ENCODE measurements at regions not wholly inside any gene's neighbourhood (a gene's known extent, or its start where the extent isn't known, plus 50 kb on each side); places are given as distances from the start of the nearest gene placed in this dataset.

DNA sequence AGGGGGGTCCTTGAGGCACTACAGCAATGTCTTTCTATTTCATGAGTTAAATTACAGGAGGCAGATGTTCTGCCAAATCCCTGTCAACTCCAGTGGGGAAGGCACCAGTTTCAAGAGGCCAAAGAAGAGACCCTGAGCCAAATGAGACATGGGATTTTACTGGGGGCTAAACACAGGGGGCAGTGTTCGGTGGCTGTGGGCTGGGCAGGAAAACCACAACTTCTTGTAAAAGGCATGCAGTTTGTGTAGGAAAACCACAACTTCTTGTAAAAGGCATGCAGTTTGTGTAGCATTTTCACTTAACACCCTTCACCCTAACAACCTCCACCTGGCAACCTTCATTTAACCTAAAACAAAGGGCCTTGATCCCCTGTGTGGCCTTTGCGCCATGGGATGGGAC is 61.0 kb downstream of the POLR2M start:
- no peak overlapping the region for H3K4me3 ChIP-seq (ENCODE audit: low read depth, low read length)
- TF ChIP-seq, protein P1, sequence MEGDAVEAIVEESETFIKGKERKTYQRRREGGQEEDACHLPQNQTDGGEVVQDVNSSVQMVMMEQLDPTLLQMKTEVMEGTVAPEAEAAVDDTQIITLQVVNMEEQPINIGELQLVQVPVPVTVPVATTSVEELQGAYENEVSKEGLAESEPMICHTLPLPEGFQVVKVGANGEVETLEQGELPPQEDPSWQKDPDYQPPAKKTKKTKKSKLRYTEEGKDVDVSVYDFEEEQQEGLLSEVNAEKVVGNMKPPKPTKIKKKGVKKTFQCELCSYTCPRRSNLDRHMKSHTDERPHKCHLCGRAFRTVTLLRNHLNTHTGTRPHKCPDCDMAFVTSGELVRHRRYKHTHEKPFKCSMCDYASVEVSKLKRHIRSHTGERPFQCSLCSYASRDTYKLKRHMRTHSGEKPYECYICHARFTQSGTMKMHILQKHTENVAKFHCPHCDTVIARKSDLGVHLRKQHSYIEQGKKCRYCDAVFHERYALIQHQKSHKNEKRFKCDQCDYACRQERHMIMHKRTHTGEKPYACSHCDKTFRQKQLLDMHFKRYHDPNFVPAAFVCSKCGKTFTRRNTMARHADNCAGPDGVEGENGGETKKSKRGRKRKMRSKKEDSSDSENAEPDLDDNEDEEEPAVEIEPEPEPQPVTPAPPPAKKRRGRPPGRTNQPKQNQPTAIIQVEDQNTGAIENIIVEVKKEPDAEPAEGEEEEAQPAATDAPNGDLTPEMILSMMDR (IDR thresholded peaks at IDR 0.05; ENCODE audit: borderline replicate concordance, insufficient read depth, low read depth, low read length) = no peak

GRCh38 chr15:57769266-57769665 is 62.8 kb downstream of the POLR2M start:
- TF ChIP-seq, protein P1 (IDR thresholded peaks at IDR 0.05; ENCODE audit: borderline replicate concordance, insufficient read depth, low read depth, low read length) = no peak
- H3K4me3 ChIP-seq (ENCODE audit: low read depth, low read length) = no peak overlapping the region

DNA sequence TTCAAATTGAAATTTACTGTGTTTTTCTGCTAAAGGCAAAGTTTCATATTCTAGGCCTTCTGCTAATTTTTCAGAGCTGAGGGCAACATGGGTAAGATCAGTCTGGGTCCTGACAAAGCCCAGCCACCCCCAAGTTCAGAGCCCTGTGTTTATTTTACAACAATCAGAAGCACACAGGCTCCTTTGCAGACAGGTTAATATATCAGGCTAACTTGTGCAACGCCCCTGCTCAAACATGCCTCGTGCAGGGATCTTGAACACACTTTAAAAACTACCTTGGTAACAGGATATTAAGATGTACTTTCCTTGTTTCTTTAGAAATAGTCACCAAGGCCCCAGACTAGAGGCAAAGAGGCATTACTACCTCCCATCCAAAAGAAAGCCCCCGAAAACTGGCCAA is 64.0 kb downstream of the POLR2M start:
- H3K4me3 ChIP-seq (ENCODE audit: low read depth, low read length) = no peak overlapping the region
- TF ChIP-seq, protein P1 (IDR thresholded peaks at IDR 0.05; ENCODE audit: borderline replicate concordance, insufficient read depth, low read depth, low read length) = no peak

DNA sequence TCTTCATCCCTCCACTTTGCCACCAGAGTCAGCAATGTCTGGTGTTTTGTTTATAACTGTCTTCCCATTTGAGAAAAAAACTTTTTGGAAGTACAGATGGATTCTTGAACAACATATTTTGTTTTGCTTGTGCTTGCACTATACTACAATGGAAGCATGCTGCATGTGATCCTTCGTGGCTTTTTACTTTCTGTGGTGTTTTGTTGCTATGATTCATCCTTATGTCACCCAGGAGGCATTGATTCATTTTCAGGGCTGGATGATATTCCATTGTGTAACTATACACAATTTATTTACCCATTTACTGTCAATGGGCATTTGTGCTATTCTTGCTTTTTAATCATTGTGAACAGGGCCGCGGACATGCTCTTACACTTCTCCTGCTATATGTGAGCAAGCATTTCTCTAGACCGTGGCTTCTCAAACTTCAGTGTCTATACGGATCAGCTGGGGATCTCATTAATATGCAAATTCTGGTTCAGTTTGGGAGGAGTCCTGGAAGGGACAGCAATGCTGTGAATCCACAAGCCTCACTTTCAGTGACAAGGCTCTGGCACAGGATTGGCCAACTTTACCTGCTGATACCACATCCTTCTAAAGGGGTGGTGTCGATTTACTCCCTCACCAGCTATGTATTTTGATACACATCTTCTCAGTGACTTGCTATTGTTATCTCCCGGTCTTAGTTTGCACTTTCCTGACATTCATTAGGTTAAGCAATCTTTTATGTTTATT is 65.9 kb downstream of the POLR2M start:
- no peak overlapping the region for H3K4me3 ChIP-seq (ENCODE audit: low read depth, low read length)
- TF ChIP-seq, protein P1 (IDR thresholded peaks at IDR 0.05; ENCODE audit: borderline replicate concordance, insufficient read depth, low read depth, low read length) = no peak

DNA sequence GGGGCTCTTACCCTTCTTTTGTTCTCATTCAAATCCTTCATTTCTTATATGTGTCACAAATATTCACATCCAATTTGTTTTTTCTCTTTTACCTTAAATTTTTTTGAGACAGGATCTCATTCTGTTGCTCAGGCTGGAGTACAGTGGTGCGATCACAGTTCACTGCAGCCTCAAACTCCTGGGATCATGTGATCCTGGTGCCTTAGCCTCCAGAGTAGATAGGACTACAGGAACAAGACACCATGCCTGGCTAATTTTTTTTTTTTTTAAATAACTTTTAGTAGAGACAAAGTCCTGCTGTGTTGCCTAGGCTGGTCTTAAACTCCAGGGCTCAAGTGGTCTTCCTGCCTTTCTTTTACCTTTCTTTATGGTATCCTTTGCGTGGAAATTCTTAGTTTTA is 66.5 kb downstream of the POLR2M start:
- TF ChIP-seq, protein P1 (IDR thresholded peaks at IDR 0.05; ENCODE audit: borderline replicate concordance, insufficient read depth, low read depth, low read length) = no peak
- H3K4me3 ChIP-seq (ENCODE audit: low read depth, low read length) = no peak overlapping the region

DNA sequence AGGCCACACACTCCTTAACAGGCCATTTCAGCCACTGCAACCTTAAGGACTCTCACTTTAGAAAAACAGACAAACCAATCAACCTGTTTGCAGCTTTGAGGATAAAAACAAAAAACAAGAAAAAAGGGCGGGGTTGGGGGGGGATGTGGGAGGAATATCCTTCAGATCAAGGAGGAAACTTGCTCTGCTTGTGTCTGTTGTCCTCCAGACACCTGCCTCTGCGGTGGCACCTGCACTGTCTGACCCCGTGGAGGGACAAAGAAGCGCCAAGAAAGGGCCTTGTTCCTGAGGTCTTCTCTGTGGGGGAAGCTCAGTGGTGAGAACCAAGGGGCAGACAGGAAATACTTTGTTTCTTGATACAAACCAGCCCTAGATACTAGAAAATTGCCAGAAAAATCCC is 70.5 kb downstream of the POLR2M start:
- TF ChIP-seq, protein P1 (IDR thresholded peaks at IDR 0.05; ENCODE audit: borderline replicate concordance, insufficient read depth, low read depth, low read length) = no peak
- H3K4me3 ChIP-seq (ENCODE audit: low read depth, low read length) = no peak overlapping the region

GRCh38 chr15:57780471-57780870 is 74.0 kb downstream of the POLR2M start:
- H3K4me3 ChIP-seq (ENCODE audit: low read depth, low read length) = no peak overlapping the region
- TF ChIP-seq, protein P1 (IDR thresholded peaks at IDR 0.05; ENCODE audit: borderline replicate concordance, insufficient read depth, low read depth, low read length) = no peak
